ENCODE measurements at regions not wholly inside any gene's neighbourhood (a gene's known extent, or its start where the extent isn't known, plus 50 kb on each side); places are given as distances from the start of the nearest gene placed in this dataset.

GRCh38 chr2:150141226-150142001 lies 346.1 kb downstream of the RND3 start:
- no peak for TF ChIP-seq CTCF (IDR thresholded peaks at IDR 0.05)
- TF ChIP-seq ZFX (IDR thresholded peaks at IDR 0.05; ENCODE audit: borderline replicate concordance), result no peak
- H3K27ac ChIP-seq, result no peak overlapping the region

- H3K27ac ChIP-seq, result no peak overlapping the region
- TF ChIP-seq CTCF (IDR thresholded peaks at IDR 0.05) (no peak), ZFX (IDR thresholded peaks at IDR 0.05; ENCODE audit: borderline replicate concordance) (no peak)
These were observed 346.7 kb downstream of the RND3 start for GRCh38 chr2:150140777-150141176.

GRCh38 chr2:150138587-150138986 lies 348.9 kb downstream of the RND3 start:
- no peak overlapping the region for H3K27ac ChIP-seq
- TF ChIP-seq ZFX (IDR thresholded peaks at IDR 0.05; ENCODE audit: borderline replicate concordance), result no peak
- TF ChIP-seq CTCF (IDR thresholded peaks at IDR 0.05), result no peak

GRCh38 chr2:150137338-150138069 lies 350.0 kb downstream of the RND3 start:
- TF ChIP-seq CTCF (IDR thresholded peaks at IDR 0.05) (no peak), ZFX (IDR thresholded peaks at IDR 0.05; ENCODE audit: borderline replicate concordance) (no peak)
- no peak overlapping the region for H3K27ac ChIP-seq

GRCh38 chr2:150136893-150137292 lies 350.6 kb downstream of the RND3 start:
- TF ChIP-seq CTCF (IDR thresholded peaks at IDR 0.05), result no peak
- no peak for TF ChIP-seq ZFX (IDR thresholded peaks at IDR 0.05; ENCODE audit: borderline replicate concordance)
- no peak overlapping the region for H3K27ac ChIP-seq

GRCh38 chr2:150136401-150136800 lies 351.1 kb downstream of the RND3 start:
- H3K27ac ChIP-seq, result no peak overlapping the region
- no peak for TF ChIP-seq CTCF (IDR thresholded peaks at IDR 0.05)
- no peak for TF ChIP-seq ZFX (IDR thresholded peaks at IDR 0.05; ENCODE audit: borderline replicate concordance)
